ENCODE measurements at regions not wholly inside any gene's neighbourhood (a gene's known extent, or its start where the extent isn't known, plus 50 kb on each side); places are given as distances from the start of the nearest gene placed in this dataset.

DNA sequence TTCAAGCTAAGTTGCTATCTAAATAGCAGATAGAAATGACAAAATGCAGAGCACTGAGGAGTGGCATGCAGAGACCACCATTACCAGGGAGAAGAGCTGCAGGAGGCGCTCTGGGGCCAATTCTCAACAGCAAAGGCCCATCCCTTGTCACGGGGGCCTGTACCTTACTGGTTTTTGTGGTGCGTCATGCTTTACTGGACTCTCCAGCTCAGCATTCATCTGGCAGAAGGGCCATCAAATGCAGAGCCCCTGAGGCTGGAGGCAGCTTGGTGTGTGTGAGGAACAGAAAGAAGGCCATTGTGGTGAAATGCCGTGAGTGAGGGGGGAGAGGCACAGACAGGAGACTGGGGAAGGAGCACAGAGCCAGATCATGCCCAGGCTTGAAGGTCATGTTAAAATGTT is 56.5 kb upstream of the NAV2 start:
- intact Hi-C loops (cut with micrococcal nuclease) (no loop called here), in situ Hi-C loops (cut with MboI) (no loop called here)
- Histone ChIP-seq H3K9me3 (replicated peaks; ENCODE audit: control insufficient read depth, insufficient read depth, low read depth, low read length) (no peaks in the 10 kb centered on the region), H3K27me3 (ENCODE audit: control insufficient read depth in 2 of 2, insufficient read depth in 2 of 2, low read length in 2 of 2) (no peaks in the 10 kb centered on the region; a peak in 1 of 5 replicates), H3K9me1 (ENCODE audit: control insufficient read depth, insufficient read depth, low read length) (no peaks in the 10 kb centered on the region), H3K9ac (ENCODE audit: insufficient read depth in 1 of 2, low read depth in 2 of 2, low read length in 2 of 2) (no peak overlapping the region), H4K20me1 (replicated peaks; ENCODE audit: control insufficient read depth, insufficient read depth, low read length) (no peaks in the 10 kb centered on the region), H3K79me2 (ENCODE audit: control insufficient read depth, insufficient read depth, low read length) (no peaks in the 10 kb centered on the region), H3K27ac (ENCODE audit: extremely low read depth, low read depth, low read length) (no peak overlapping the region), H3K4me3 (no peak overlapping the region), H3K4me1 (replicated peaks in 1 of 2; ENCODE audit: control insufficient read depth in 2 of 2, insufficient read depth in 2 of 2, low read length in 2 of 2) (peaks cover 0 to 6% of the 10 kb centered on the region in 2 experiments; a peak in 2 of 5 replicates), H2AFZ (ENCODE audit: low read depth, low read length) (no peak overlapping the region), H3K36me3 (ENCODE audit: control insufficient read depth, insufficient read depth, low read length) (no peaks in the 10 kb centered on the region), H3K4me2 (ENCODE audit: insufficient read depth, low read length) (no peak overlapping the region)
- ChIA-PET POLR2A (interaction anchor here (0.6 to 0.7 kb wide), 3 partner anchors 8 to 858 kb away, joined by 3 to 4 read pairs (median 3); no protein-coding TSS in a partner anchor), CTCF (ENCODE audit: low intra/inter-chr PET ratio) (no interaction called here)
- FAIRE-seq, result no peak
- no TSS peak for BruUV-seq (replicated peaks)
- DNase-seq (ENCODE audit: extremely low read depth in 1 of 4, low spot score in 3 of 4), result peak in 2 of 4 experiments; percentile 11 to 22
- peak; percentile 68 for ATAC-seq
- WGBS (ENCODE audit: insufficient coverage, low coverage, missing lambda C conversion rate), result 0% methylated on average over 3 of the region's 4 CpGs
- TF ChIP-seq, protein P1, sequence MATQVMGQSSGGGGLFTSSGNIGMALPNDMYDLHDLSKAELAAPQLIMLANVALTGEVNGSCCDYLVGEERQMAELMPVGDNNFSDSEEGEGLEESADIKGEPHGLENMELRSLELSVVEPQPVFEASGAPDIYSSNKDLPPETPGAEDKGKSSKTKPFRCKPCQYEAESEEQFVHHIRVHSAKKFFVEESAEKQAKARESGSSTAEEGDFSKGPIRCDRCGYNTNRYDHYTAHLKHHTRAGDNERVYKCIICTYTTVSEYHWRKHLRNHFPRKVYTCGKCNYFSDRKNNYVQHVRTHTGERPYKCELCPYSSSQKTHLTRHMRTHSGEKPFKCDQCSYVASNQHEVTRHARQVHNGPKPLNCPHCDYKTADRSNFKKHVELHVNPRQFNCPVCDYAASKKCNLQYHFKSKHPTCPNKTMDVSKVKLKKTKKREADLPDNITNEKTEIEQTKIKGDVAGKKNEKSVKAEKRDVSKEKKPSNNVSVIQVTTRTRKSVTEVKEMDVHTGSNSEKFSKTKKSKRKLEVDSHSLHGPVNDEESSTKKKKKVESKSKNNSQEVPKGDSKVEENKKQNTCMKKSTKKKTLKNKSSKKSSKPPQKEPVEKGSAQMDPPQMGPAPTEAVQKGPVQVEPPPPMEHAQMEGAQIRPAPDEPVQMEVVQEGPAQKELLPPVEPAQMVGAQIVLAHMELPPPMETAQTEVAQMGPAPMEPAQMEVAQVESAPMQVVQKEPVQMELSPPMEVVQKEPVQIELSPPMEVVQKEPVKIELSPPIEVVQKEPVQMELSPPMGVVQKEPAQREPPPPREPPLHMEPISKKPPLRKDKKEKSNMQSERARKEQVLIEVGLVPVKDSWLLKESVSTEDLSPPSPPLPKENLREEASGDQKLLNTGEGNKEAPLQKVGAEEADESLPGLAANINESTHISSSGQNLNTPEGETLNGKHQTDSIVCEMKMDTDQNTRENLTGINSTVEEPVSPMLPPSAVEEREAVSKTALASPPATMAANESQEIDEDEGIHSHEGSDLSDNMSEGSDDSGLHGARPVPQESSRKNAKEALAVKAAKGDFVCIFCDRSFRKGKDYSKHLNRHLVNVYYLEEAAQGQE (IDR thresholded peaks at IDR 0.05; ENCODE audit: borderline replicate concordance), result peak; percentile 31; the same call in 1 of the 2 replicates
- TF ChIP-seq, protein P1 (CRISPR knock-in tag; IDR thresholded peaks at IDR 0.05; ENCODE audit: low read depth), result no peak
- TF ChIP-seq HMG20B (CRISPR knock-in tag; IDR thresholded peaks at IDR 0.05) (no peak), FOXM1 (IDR thresholded peaks at IDR 0.05; ENCODE audit: low read depth) (no peak), FOXM1 (CRISPR knock-in tag; IDR thresholded peaks at IDR 0.05; ENCODE audit: low read depth) (no peak), ZNF445 (CRISPR knock-in tag; IDR thresholded peaks at IDR 0.05; ENCODE audit: low read depth) (no peak), SRSF9 (IDR thresholded peaks at IDR 0.05; ENCODE audit: borderline replicate concordance, low read depth, low read length) (no peak), ZNF133 (CRISPR knock-in tag; IDR thresholded peaks at IDR 0.05) (no peak), HDAC1 (IDR thresholded peaks at IDR 0.05) (no peak), NFRKB (IDR thresholded peaks at IDR 0.05; ENCODE audit: low read depth) (no peak), RAD21 (CRISPR knock-in tag; conservative IDR thresholded peaks at IDR 0.05 in 1 of 2, IDR thresholded peaks at IDR 0.05 in 1 of 2) (peak in 1 of 2 experiments; percentile 47; a peak in 1 of 4 replicates), RFX7 (CRISPR knock-in tag; IDR thresholded peaks at IDR 0.05) (no peak), ETV1 (tag; conservative IDR thresholded peaks at IDR 0.05; ENCODE audit: low read depth) (no peak), LEF1 (IDR thresholded peaks at IDR 0.05) (no peak)
- TF ChIP-seq, protein P2, sequence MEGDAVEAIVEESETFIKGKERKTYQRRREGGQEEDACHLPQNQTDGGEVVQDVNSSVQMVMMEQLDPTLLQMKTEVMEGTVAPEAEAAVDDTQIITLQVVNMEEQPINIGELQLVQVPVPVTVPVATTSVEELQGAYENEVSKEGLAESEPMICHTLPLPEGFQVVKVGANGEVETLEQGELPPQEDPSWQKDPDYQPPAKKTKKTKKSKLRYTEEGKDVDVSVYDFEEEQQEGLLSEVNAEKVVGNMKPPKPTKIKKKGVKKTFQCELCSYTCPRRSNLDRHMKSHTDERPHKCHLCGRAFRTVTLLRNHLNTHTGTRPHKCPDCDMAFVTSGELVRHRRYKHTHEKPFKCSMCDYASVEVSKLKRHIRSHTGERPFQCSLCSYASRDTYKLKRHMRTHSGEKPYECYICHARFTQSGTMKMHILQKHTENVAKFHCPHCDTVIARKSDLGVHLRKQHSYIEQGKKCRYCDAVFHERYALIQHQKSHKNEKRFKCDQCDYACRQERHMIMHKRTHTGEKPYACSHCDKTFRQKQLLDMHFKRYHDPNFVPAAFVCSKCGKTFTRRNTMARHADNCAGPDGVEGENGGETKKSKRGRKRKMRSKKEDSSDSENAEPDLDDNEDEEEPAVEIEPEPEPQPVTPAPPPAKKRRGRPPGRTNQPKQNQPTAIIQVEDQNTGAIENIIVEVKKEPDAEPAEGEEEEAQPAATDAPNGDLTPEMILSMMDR (IDR thresholded peaks at IDR 0.05 in 2 of 3, conservative IDR thresholded peaks at IDR 0.05 in 1 of 3; ENCODE audit: insufficient read depth in 2 of 3, low read depth in 1 of 3, low read length in 3 of 3), result peak; percentile 26 to 45 (median 31); a peak in 3 of 6 replicates
